H9 (cell line): ENCODE measurements at regions not wholly inside any gene's neighbourhood (a gene's known extent, or its start where the extent isn't known, plus 50 kb on each side); places are given as distances from the start of the nearest gene placed in this dataset.
A peak's percentile ranks its signal among the peaks of the same experiment; 100 is the strongest.

ENCODE experiments used
- DNase-seq: peaks from one replicate; pipeline ENCODE4 v3.0.0-alpha.2; 2017
- H2AFZ ChIP-seq: one replicate; pipeline ENCODE4 v1.6.1; 2013; ENCODE audit warnings: mild to moderate bottlenecking, low read length, control low read depth, moderate library complexity
- H2AK5ac ChIP-seq: 2 replicates; pipeline ENCODE4 v1.6.1; 2013; ENCODE audit warnings: low read length, control low read depth, mixed read lengths; ENCODE audit not compliant: insufficient read length
- H2BK120ac ChIP-seq: one replicate; pipeline ENCODE4 v1.6.1; 2013; ENCODE audit warnings: low read depth, mild to moderate bottlenecking, low read length, control low read depth, inconsistent platforms; ENCODE audit not compliant: poor library complexity, severe bottlenecking
- H2BK12ac ChIP-seq: 2 replicates; pipeline ENCODE4 v1.6.1; 2013; ENCODE audit warnings: low read length, control low read depth, mixed read lengths, low read depth; ENCODE audit not compliant: insufficient read length
- H2BK15ac ChIP-seq: 2 replicates; pipeline ENCODE4 v1.6.1; 2013; ENCODE audit warnings: low read depth, low read length, control low read depth
- H2BK20ac ChIP-seq: one replicate; pipeline ENCODE4 v1.6.1; 2013; ENCODE audit warnings: low read depth, mild to moderate bottlenecking, low read length, control low read depth, inconsistent platforms; ENCODE audit not compliant: poor library complexity, severe bottlenecking
- H2BK5ac ChIP-seq: 2 replicates; pipeline ENCODE4 v1.6.1; 2013; ENCODE audit warnings: low read length, control low read depth, mixed read lengths; ENCODE audit not compliant: insufficient read length
- H3K14ac ChIP-seq: 2 replicates; pipeline ENCODE4 v1.6.1; 2013; ENCODE audit warnings: low read length, control low read depth; ENCODE audit not compliant: insufficient read depth
- H3K18ac ChIP-seq: 2 replicates; pipeline ENCODE4 v1.6.1; 2013; ENCODE audit warnings: low read depth, mild to moderate bottlenecking, mixed read lengths, low read length, control low read depth; ENCODE audit not compliant: insufficient read length
- H3K23ac ChIP-seq: 2 replicates; pipeline ENCODE4 v1.6.1; 2013; ENCODE audit warnings: low read length, control low read depth, mixed read lengths, low read depth; ENCODE audit not compliant: insufficient read length
- H3K23me2 ChIP-seq: 2 replicates; pipeline ENCODE4 v1.6.1; 2013; ENCODE audit warnings: low read depth, mild to moderate bottlenecking, mixed read lengths, low read length, control low read depth; ENCODE audit not compliant: insufficient read length, poor library complexity, severe bottlenecking
- H3K27ac ChIP-seq: 2 replicates; pipeline ENCODE4 v1.5.1; 2013; ENCODE audit warnings: low read length, control low read depth, mixed read lengths, low read depth; ENCODE audit not compliant: insufficient read length
- H3K27me3 ChIP-seq: 2 replicates; pipeline ENCODE4 v1.6.1; 2013; ENCODE audit warnings: low read length, control low read depth, inconsistent platforms; ENCODE audit not compliant: insufficient read depth
- H3K4ac ChIP-seq: 2 replicates; pipeline ENCODE4 v1.6.1; 2013; ENCODE audit warnings: low read depth, mild to moderate bottlenecking, control low read depth, inconsistent platforms, low read length, moderate library complexity
- H3K4me1 ChIP-seq: 2 replicates; pipeline ENCODE4 v1.6.1; 2013; ENCODE audit warnings: low read length, control low read depth, inconsistent platforms; ENCODE audit not compliant: insufficient read depth
- H3K4me2 ChIP-seq: 2 replicates; pipeline ENCODE4 v1.6.1; 2013; ENCODE audit warnings: low read length, control low read depth, mixed read lengths; ENCODE audit not compliant: insufficient read length, insufficient read depth
- H3K56ac ChIP-seq: 2 replicates; pipeline ENCODE4 v1.6.1; 2013; ENCODE audit warnings: low read depth, mild to moderate bottlenecking, mixed read lengths, low read length, control low read depth; ENCODE audit not compliant: insufficient read length
- H3K79me1 ChIP-seq: 2 replicates; pipeline ENCODE4 v1.6.1; 2013; ENCODE audit warnings: low read depth, mild to moderate bottlenecking, moderate library complexity, low read length, control low read depth, inconsistent platforms; ENCODE audit not compliant: insufficient read depth, poor library complexity, severe bottlenecking
- H3K79me2 ChIP-seq: 2 replicates; pipeline ENCODE4 v1.6.1; 2013; ENCODE audit warnings: low read length, control low read depth, inconsistent platforms; ENCODE audit not compliant: insufficient read depth
- H3K9ac ChIP-seq: 2 replicates; pipeline ENCODE4 v1.6.1; 2013; ENCODE audit warnings: low read length, control low read depth, mixed read lengths; ENCODE audit not compliant: insufficient read length; ENCODE audit errors: extremely low read depth
- H3K9me3 ChIP-seq: one replicate; pipeline ENCODE4 v1.6.1; 2013; ENCODE audit warnings: low read depth, low read length, inconsistent platforms; ENCODE audit not compliant: control insufficient read depth
- H3T11ph ChIP-seq: one replicate; pipeline ENCODE4 v1.6.1; 2013; ENCODE audit warnings: mild to moderate bottlenecking, low read length, control low read depth, inconsistent platforms
- H4K20me1 ChIP-seq: one replicate; pipeline ENCODE4 v1.6.1; 2013; ENCODE audit not compliant: control insufficient read depth, insufficient read length, insufficient read depth
- H4K5ac ChIP-seq: 2 replicates; pipeline ENCODE4 v1.6.1; 2013; ENCODE audit warnings: low read depth, mild to moderate bottlenecking, mixed read lengths, low read length, control low read depth; ENCODE audit not compliant: insufficient read length
- H4K8ac ChIP-seq: replicated peaks from 2 replicates; pipeline ENCODE4 v1.6.1; 2013; ENCODE audit warnings: low read length, control low read depth, mixed read lengths, low read depth; ENCODE audit not compliant: insufficient read length
- H4K91ac ChIP-seq: 2 replicates; pipeline ENCODE4 v1.6.1; 2013; ENCODE audit warnings: low read depth, mild to moderate bottlenecking, moderate library complexity, mixed read lengths, low read length, control low read depth; ENCODE audit not compliant: insufficient read length
- H3K27ac Mint-ChIP-seq, 3 experiments: 2 replicates in 2 of 3; 3 replicates in 1 of 3; pipeline ENCODE4 v1.8.0; 2020 to 2021; ENCODE audit warnings: mixed read lengths in 3 of 3, mild to moderate bottlenecking in 1 of 3, moderate library complexity in 1 of 3
- H3K27me3 Mint-ChIP-seq: 2 replicates; pipeline ENCODE4 v1.8.0; 2021; ENCODE audit warnings: low read depth, mild to moderate bottlenecking, moderate library complexity, mixed read lengths
- H3K36me3 Mint-ChIP-seq, 3 experiments: 2 replicates in 2 of 3; 3 replicates in 1 of 3; pipeline ENCODE4 v1.8.0; 2020 to 2021; ENCODE audit warnings: low read depth in 3 of 3, mixed read lengths in 3 of 3; ENCODE audit not compliant: insufficient read depth in 1 of 3
- H3K4me1 Mint-ChIP-seq, 2 experiments: 2 replicates each; pipeline ENCODE4 v1.8.0; 2020; ENCODE audit warnings: mixed read lengths in 2 of 2
- H3K4me3 Mint-ChIP-seq, 2 experiments: 2 replicates in 1 of 2; 3 replicates in 1 of 2; pipeline ENCODE4 v1.8.0; 2020 to 2021; ENCODE audit warnings: mild to moderate bottlenecking in 2 of 2, mixed read lengths in 2 of 2, moderate library complexity in 1 of 2
- H3K9me3 Mint-ChIP-seq, 2 experiments: 2 replicates in 1 of 2; 3 replicates in 1 of 2; pipeline ENCODE4 v1.8.0; 2020; ENCODE audit warnings: mild to moderate bottlenecking in 2 of 2, mixed read lengths in 2 of 2, moderate library complexity in 1 of 2
- CTCF ChIP-seq: fragments of 200-600 bp; sonication (generic); conservative IDR thresholded peaks from 3 replicates; pipeline ENCODE4 v1.8.0; 2021; ENCODE audit warnings: antibody characterized with exemption, mild to moderate bottlenecking
- WGBS: extraction: QIAGEN DNeasy Blood & Tissue Kit; methylation state at CpG from one replicate; pipeline ENCODE4 v1.1.7; 2013; ENCODE audit warnings: missing lambda C conversion rate, low lambda C conversion rate, mixed read lengths; ENCODE audit not compliant: insufficient read length; ENCODE audit errors: extremely low coverage; 5-methylcytosine and 5-hydroxymethylcytosine counted together

- peaks cover 4% of the 10 kb centered on the region; the same call in 1 of the 2 replicates for H3K4me1 ChIP-seq
- no peak overlapping the region for H2BK12ac ChIP-seq
- no peak overlapping the region for H3K18ac ChIP-seq
- H3K9me3 ChIP-seq = no peaks in the 10 kb centered on the region
- H3K79me1 ChIP-seq = no peaks in the 10 kb centered on the region
- no peak for TF ChIP-seq CTCF
- H4K20me1 ChIP-seq = no peaks in the 10 kb centered on the region
- H3K4me1 Mint-ChIP-seq = peaks cover 16 to 21% of the 10 kb centered on the region in 2 experiments
- H3K27me3 Mint-ChIP-seq = no peaks in the 10 kb centered on the region
- no peak overlapping the region for H3K9ac ChIP-seq
- H3T11ph ChIP-seq = no peak overlapping the region
- peak; percentile 29 for DNase-seq
- H3K4me2 ChIP-seq = no peak overlapping the region
- H4K91ac ChIP-seq = no peak overlapping the region
- no peak overlapping the region for H2AK5ac ChIP-seq
- H3K4ac ChIP-seq = no peak overlapping the region
- H3K56ac ChIP-seq = no peak overlapping the region
- peaks cover 2 to 5% of the 10 kb centered on the region in 2 experiments; a peak in 2 of 5 replicates for H3K9me3 Mint-ChIP-seq
- no peak overlapping the region for H3K4me3 Mint-ChIP-seq
- no peak overlapping the region for H2AFZ ChIP-seq
- H3K79me2 ChIP-seq = no peaks in the 10 kb centered on the region
- H3K27ac ChIP-seq = no peak overlapping the region
- no CpG with 5 or more reads among the region's 8 CpGs for WGBS
- H2BK15ac ChIP-seq = no peak overlapping the region; the same call in 1 of the 2 replicates
- peaks cover 4% of the 10 kb centered on the region for H3K23me2 ChIP-seq
- no peak overlapping the region for H2BK5ac ChIP-seq
- H3K14ac ChIP-seq = no peak overlapping the region
- H3K27me3 ChIP-seq = no peaks in the 10 kb centered on the region
- H4K8ac ChIP-seq = no peak overlapping the region
- no peak overlapping the region for H2BK120ac ChIP-seq
- peak overlapping the region; percentile 50 to 93 (median 86); a peak in 5 of 7 replicates for H3K27ac Mint-ChIP-seq
- no peak overlapping the region for H2BK20ac ChIP-seq
- H4K5ac ChIP-seq = no peak overlapping the region
- H3K36me3 Mint-ChIP-seq = peaks cover 0 to 3% (median 3%) of the 10 kb centered on the region in 3 experiments; a peak in 2 of 7 replicates
- H3K23ac ChIP-seq = no peak overlapping the region
Measured at GRCh38 chr4:137909529-137910309, 332.4 kb downstream of the SLC7A11 start.
